Endothelial cell of umbilical vein (primary cell): ENCODE measurements at regions not wholly inside any gene's neighbourhood (a gene's known extent, or its start where the extent isn't known, plus 50 kb on each side); places are given as distances from the start of the nearest gene placed in this dataset.

Experiments
- BruUV-seq: library from RNA; stranded (reverse); fragments of 400-500 nt; replicated peaks from 2 replicates; lab custom pipeline; 2021; lab: Mats Ljungman, UMichigan
- CTCF ChIA-PET: fragments of 300-600, 350-600 bp; sonication (Branson Sonifier 250); formaldehyde crosslinking; loops from one replicate; lab custom pipeline; 2021; ENCODE audit warnings: antibody characterized with exemption, inconsistent platforms; lab: Charles Lee
- POLR2A ChIA-PET: fragments of 300-600, 350-600 bp; sonication (Branson Sonifier 250); formaldehyde crosslinking; loops from one replicate; lab custom pipeline; 2021; ENCODE audit warnings: antibody characterized with exemption, inconsistent platforms; lab: Charles Lee
- DNase-seq: peaks from one replicate; pipeline ENCODE4 v3.0.0-alpha.2; 2011; ENCODE audit warnings: low read depth, low spot score
- FAIRE-seq: peaks from 2 replicates; lab custom pipeline; 2011; peaks lifted over from hg19 to GRCh38; lab: Jason Lieb, UNC
- H2AFZ ChIP-seq: 2 replicates; pipeline ENCODE4 v1.6.0; 2012; ENCODE audit warnings: low read depth, low read length, control low read depth, inconsistent platforms
- H3K27ac ChIP-seq: 2 replicates; pipeline ENCODE4 v1.5.1; 2011; ENCODE audit warnings: low read depth, mild to moderate bottlenecking, control low read depth, low read length, moderate library complexity; ENCODE audit not compliant: insufficient read depth
- H3K27me3 ChIP-seq, 2 experiments: 2 replicates each; pipeline versions ENCODE4 v1.6.0 to v1.6.1; 2011; ENCODE audit warnings: low read length in 2 of 2, mixed read lengths in 1 of 2; ENCODE audit not compliant: control insufficient read depth in 2 of 2, insufficient read depth in 2 of 2
- H3K36me3 ChIP-seq, 2 experiments: 2 replicates in 1 of 2; 3 replicates in 1 of 2; pipeline ENCODE4 v1.5.1; 2011; ENCODE audit warnings: low read length in 2 of 2, mild to moderate bottlenecking in 1 of 2, moderate library complexity in 1 of 2; ENCODE audit not compliant: control insufficient read depth in 2 of 2, insufficient read depth in 2 of 2; ENCODE audit errors: extremely low read depth in 1 of 2
- H3K4me1 ChIP-seq: 3 replicates; pipeline ENCODE4 v1.5.1; 2011; ENCODE audit warnings: mild to moderate bottlenecking, low read length; ENCODE audit not compliant: control insufficient read depth, insufficient read depth; ENCODE audit errors: extremely low read depth
- H3K4me2 ChIP-seq: 2 replicates; pipeline ENCODE4 v1.6.1; 2011; ENCODE audit warnings: low read length, control low read depth, mixed read lengths; ENCODE audit not compliant: insufficient read depth
- H3K4me3 ChIP-seq, 3 experiments: fragments of 200-600 bp in 1 of 3; sonication (generic), shearing (Covaris generic) in 1 of 3; replicated peaks in 1 of 3; 2 replicates each; pipeline ENCODE4 v1.5.1; 2011 to 2016; ENCODE audit warnings: control low read depth in 3 of 3, low read length in 3 of 3, mild to moderate bottlenecking in 2 of 3, inconsistent platforms in 1 of 3, low read depth in 1 of 3, moderate library complexity in 1 of 3; ENCODE audit not compliant: insufficient read depth in 1 of 3
- H3K79me2 ChIP-seq: 2 replicates; pipeline ENCODE4 v1.6.0; 2012; ENCODE audit warnings: low read length, inconsistent platforms; ENCODE audit not compliant: control insufficient read depth, insufficient read depth
- H3K9ac ChIP-seq: replicated peaks from 2 replicates; pipeline ENCODE3; 2011; ENCODE audit warnings: low read length, control low read depth; ENCODE audit not compliant: insufficient read depth; ENCODE audit errors: extremely low read depth
- H3K9me1 ChIP-seq: replicated peaks from 3 replicates; pipeline ENCODE4 v1.6.0; 2011; ENCODE audit warnings: mild to moderate bottlenecking, low read length; ENCODE audit not compliant: control insufficient read depth, insufficient read depth; ENCODE audit errors: extremely low read depth
- H3K9me3 ChIP-seq: replicated peaks from 2 replicates; pipeline ENCODE4 v1.5.1; 2012; ENCODE audit warnings: low read length, inconsistent platforms; ENCODE audit not compliant: control insufficient read depth, insufficient read depth
- H4K20me1 ChIP-seq: replicated peaks from 2 replicates; pipeline ENCODE3; 2011; ENCODE audit warnings: mild to moderate bottlenecking, low read length; ENCODE audit not compliant: control insufficient read depth, insufficient read depth; ENCODE audit errors: extremely low read depth
- EZH2 ChIP-seq: IDR thresholded peaks from 2 replicates; pipeline ENCODE4 v1.6.1; 2012; ENCODE audit warnings: borderline replicate concordance, low read depth, mild to moderate bottlenecking, moderate library complexity, low read length, inconsistent platforms; ENCODE audit not compliant: severe bottlenecking
- FOS ChIP-seq: IDR thresholded peaks from 2 replicates; pipeline ENCODE4 v1.6.1; 2011; ENCODE audit warnings: mild to moderate bottlenecking, low read length, moderate library complexity, borderline replicate concordance; ENCODE audit not compliant: insufficient read depth
- GATA2 ChIP-seq: IDR thresholded peaks from 2 replicates; pipeline ENCODE4 v1.7.0; 2011; ENCODE audit warnings: low read depth, mild to moderate bottlenecking, moderate library complexity, mixed read lengths, low read length; ENCODE audit not compliant: insufficient read length, insufficient read depth
- JUN ChIP-seq: IDR thresholded peaks from 2 replicates; pipeline ENCODE4 v1.6.1; 2011; ENCODE audit warnings: borderline replicate concordance, low read depth; ENCODE audit not compliant: insufficient read length, insufficient read depth
- MAX ChIP-seq: IDR thresholded peaks from 2 replicates; pipeline ENCODE4 v1.6.1; 2011; ENCODE audit not compliant: insufficient read depth, insufficient read length
- MYC ChIP-seq: IDR thresholded peaks from one replicate; pipeline ENCODE4 v1.6.1; 2011; ENCODE audit warnings: mild to moderate bottlenecking, low read depth, low read length
- POLR2A ChIP-seq: IDR thresholded peaks from 2 replicates; pipeline ENCODE4 v1.6.1; 2012; ENCODE audit warnings: low read depth, mild to moderate bottlenecking, control low read depth, low read length
- POLR2AphosphoS5 ChIP-seq: IDR thresholded peaks from 2 replicates; pipeline ENCODE4 v1.6.1; 2012; ENCODE audit warnings: low read depth, mild to moderate bottlenecking, control low read depth, low read length, moderate library complexity; ENCODE audit not compliant: insufficient read depth
- dilution Hi-C: fragments of 300-500 bp; cut with MboI; formaldehyde crosslinking; loops from one replicate; pipeline ENCODE4 v1.15.0; 2019; ENCODE audit warnings: low sequenced_read_pairs; ENCODE audit not compliant: extremely low pct_ligation_motif_present
- intact Hi-C: fragments of 100-400 bp; cut with micrococcal nuclease; formaldehyde crosslinking; loops from one replicate; pipeline ENCODE4 v1.10.0; 2022
- TF ChIP-seq, protein P1 (sequence below), 2 donors: IDR thresholded peaks; 1 replicate in 1 of 2; 2 replicates in 1 of 2; pipeline ENCODE4 v1.5.1; 2011; ENCODE audit warnings: low read length in 2 of 2, mild to moderate bottlenecking in 2 of 2, moderate library complexity in 2 of 2, control low read depth in 1 of 2, inconsistent platforms in 1 of 2, low read depth in 1 of 2; ENCODE audit not compliant: insufficient read depth in 1 of 2; ENCODE audit errors: extremely low read depth in 1 of 2

GRCh38 chr5:158484150-158484549, 615.6 kb downstream of the EBF1 start:
- intact Hi-C loops: no loop called here
- FAIRE-seq (no peak), DNase-seq (no peak)
- no TSS peak for BruUV-seq
- Histone ChIP-seq H3K4me3 (no peak overlapping the region), H3K27me3 (no peaks in the 10 kb centered on the region), H4K20me1 (no peaks in the 10 kb centered on the region), H3K4me1 (no peaks in the 10 kb centered on the region), H3K27ac (no peak overlapping the region), H3K9me1 (no peaks in the 10 kb centered on the region), H3K9ac (no peak overlapping the region), H3K9me3 (no peaks in the 10 kb centered on the region), H3K36me3 (no peaks in the 10 kb centered on the region), H3K79me2 (no peaks in the 10 kb centered on the region), H2AFZ (no peak overlapping the region), H3K4me2 (no peak overlapping the region)
- no peak for TF ChIP-seq MYC
- TF ChIP-seq, protein P1, sequence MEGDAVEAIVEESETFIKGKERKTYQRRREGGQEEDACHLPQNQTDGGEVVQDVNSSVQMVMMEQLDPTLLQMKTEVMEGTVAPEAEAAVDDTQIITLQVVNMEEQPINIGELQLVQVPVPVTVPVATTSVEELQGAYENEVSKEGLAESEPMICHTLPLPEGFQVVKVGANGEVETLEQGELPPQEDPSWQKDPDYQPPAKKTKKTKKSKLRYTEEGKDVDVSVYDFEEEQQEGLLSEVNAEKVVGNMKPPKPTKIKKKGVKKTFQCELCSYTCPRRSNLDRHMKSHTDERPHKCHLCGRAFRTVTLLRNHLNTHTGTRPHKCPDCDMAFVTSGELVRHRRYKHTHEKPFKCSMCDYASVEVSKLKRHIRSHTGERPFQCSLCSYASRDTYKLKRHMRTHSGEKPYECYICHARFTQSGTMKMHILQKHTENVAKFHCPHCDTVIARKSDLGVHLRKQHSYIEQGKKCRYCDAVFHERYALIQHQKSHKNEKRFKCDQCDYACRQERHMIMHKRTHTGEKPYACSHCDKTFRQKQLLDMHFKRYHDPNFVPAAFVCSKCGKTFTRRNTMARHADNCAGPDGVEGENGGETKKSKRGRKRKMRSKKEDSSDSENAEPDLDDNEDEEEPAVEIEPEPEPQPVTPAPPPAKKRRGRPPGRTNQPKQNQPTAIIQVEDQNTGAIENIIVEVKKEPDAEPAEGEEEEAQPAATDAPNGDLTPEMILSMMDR (IDR thresholded peaks at IDR 0.05; ENCODE audit: extremely low read depth in 1 of 2, insufficient read depth in 1 of 2, low read depth in 1 of 2, low read length in 2 of 2): no peak
- TF ChIP-seq EZH2: no peak
- TF ChIP-seq MAX: no peak
- no peak for TF ChIP-seq POLR2A
- no peak for TF ChIP-seq GATA2
- ChIA-PET POLR2A (no interaction called here), CTCF (no interaction called here)
- dilution Hi-C loops: no loop called here

DNA sequence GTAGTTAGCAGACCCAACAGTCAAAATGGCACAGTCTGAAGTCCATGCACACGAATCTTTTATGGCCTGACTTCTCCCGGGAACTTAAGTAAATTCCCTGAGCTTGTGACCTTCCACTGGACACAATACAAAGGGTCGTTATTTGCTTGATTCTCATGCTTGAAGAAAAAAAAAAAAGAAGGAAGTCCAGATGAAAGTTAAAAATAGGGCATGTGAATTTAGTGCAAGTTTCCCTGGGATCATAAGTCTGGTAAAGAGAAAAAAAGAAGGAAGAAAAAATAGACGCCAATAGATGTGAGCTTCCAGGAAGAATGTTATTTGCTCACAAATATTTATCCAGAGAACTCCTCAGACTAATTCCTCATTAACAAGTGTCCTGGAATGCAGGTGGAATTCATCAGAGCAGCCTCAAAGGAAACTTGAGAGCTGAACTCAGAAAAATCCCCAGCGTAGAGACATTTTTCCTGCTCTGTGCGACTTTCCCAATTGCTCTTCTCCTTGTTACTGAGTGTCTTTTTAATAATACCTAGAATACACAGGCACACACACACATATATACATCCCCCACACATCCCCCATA, 616.3 kb downstream of the EBF1 start:
- Histone ChIP-seq H3K9me3 (no peaks in the 10 kb centered on the region), H3K9ac (no peak overlapping the region), H4K20me1 (no peaks in the 10 kb centered on the region), H3K4me1 (no peaks in the 10 kb centered on the region), H3K27ac (no peak overlapping the region), H3K27me3 (no peaks in the 10 kb centered on the region), H3K9me1 (no peaks in the 10 kb centered on the region), H3K79me2 (no peaks in the 10 kb centered on the region), H3K4me3 (no peak overlapping the region), H2AFZ (no peak overlapping the region), H3K36me3 (no peaks in the 10 kb centered on the region), H3K4me2 (no peak overlapping the region)
- no peak for TF ChIP-seq POLR2AphosphoS5
- no peak for TF ChIP-seq JUN
- no peak for TF ChIP-seq FOS
- TF ChIP-seq MAX: no peak
- TF ChIP-seq GATA2: no peak
- TF ChIP-seq, protein P1 (IDR thresholded peaks at IDR 0.05; ENCODE audit: extremely low read depth in 1 of 2, insufficient read depth in 1 of 2, low read depth in 1 of 2, low read length in 2 of 2): no peak
- no peak for TF ChIP-seq EZH2
- TF ChIP-seq POLR2A: no peak
- TF ChIP-seq MYC: no peak
- BruUV-seq: no TSS peak
- no peak for DNase-seq
- dilution Hi-C loops: no loop called here
- ChIA-PET CTCF (no interaction called here), POLR2A (no interaction called here)
- intact Hi-C loops: no loop called here
- FAIRE-seq: no peak
